Cardiac muscle cell (in vitro differentiated cells and primary cell): ENCODE measurements at regions not wholly inside any gene's neighbourhood (a gene's known extent, or its start where the extent isn't known, plus 50 kb on each side); places are given as distances from the start of the nearest gene placed in this dataset.
A peak's percentile ranks its signal among the peaks of the same experiment; 100 is the strongest.

Source experiments
- DNase-seq, 2 donors: peaks; one replicate each; pipeline versions ENCODE4 v3.0.0 to v3.0.0-alpha.2; 2010 to 2017; ENCODE audit warnings: low read depth in 1 of 2, low spot score in 1 of 2
- H3K27ac ChIP-seq: fragments of 200-600 bp; sonication (generic); 2 replicates; pipeline ENCODE4 v1.5.1; 2016
- H3K27me3 ChIP-seq: fragments of 200-600 bp; sonication (generic); 2 replicates; pipeline ENCODE4 v1.6.0; 2016; ENCODE audit warnings: control low read depth
- H3K36me3 ChIP-seq: fragments of 200-600 bp; sonication (generic); 2 replicates; pipeline ENCODE4 v1.5.1; 2016; ENCODE audit warnings: control low read depth
- H3K4me1 ChIP-seq: fragments of 200-600 bp; sonication (generic); 2 replicates; pipeline ENCODE4 v1.8.1; 2017; ENCODE audit warnings: low read depth, mild to moderate bottlenecking, mixed run types
- H3K4me3 ChIP-seq: fragments of 200-600 bp; sonication (generic); 2 replicates; pipeline ENCODE4 v1.5.1; 2016; ENCODE audit warnings: mild to moderate bottlenecking
- H3K9me3 ChIP-seq: fragments of 200-600 bp; sonication (generic); 2 replicates; pipeline ENCODE4 v1.5.1; 2017; ENCODE audit warnings: low read depth, mild to moderate bottlenecking, control low read depth
- CTCF ChIP-seq: IDR thresholded peaks from 2 replicates; pipeline ENCODE4 v1.5.1; 2012; ENCODE audit warnings: low read depth, mild to moderate bottlenecking, low read length

GRCh38 chr1:243970077-243970476 lies 81.0 kb upstream of the ZBTB18 start:
- H3K27ac ChIP-seq, result no peak overlapping the region
- no peak overlapping the region for H3K4me3 ChIP-seq
- no peaks in the 10 kb centered on the region for H3K36me3 ChIP-seq
- H3K27me3 ChIP-seq, result no peaks in the 10 kb centered on the region
- DNase-seq, result no peak
- H3K9me3 ChIP-seq, result no peaks in the 10 kb centered on the region
- TF ChIP-seq CTCF, result no peak
- H3K4me1 ChIP-seq, result peaks cover 10% of the 10 kb centered on the region

GRCh38 chr1:243968413-243968812 lies 82.7 kb upstream of the ZBTB18 start:
- DNase-seq, result peak in 1 of 2 donors; percentile 10
- Histone ChIP-seq H3K4me1 (peaks cover 10% of the 10 kb centered on the region), H3K27me3 (no peaks in the 10 kb centered on the region), H3K4me3 (no peak overlapping the region), H3K36me3 (no peaks in the 10 kb centered on the region), H3K9me3 (no peaks in the 10 kb centered on the region), H3K27ac (no peak overlapping the region)
- TF ChIP-seq CTCF, result no peak

GRCh38 chr1:243964915-243965314 lies 86.2 kb upstream of the ZBTB18 start:
- DNase-seq, result no peak

DNA sequence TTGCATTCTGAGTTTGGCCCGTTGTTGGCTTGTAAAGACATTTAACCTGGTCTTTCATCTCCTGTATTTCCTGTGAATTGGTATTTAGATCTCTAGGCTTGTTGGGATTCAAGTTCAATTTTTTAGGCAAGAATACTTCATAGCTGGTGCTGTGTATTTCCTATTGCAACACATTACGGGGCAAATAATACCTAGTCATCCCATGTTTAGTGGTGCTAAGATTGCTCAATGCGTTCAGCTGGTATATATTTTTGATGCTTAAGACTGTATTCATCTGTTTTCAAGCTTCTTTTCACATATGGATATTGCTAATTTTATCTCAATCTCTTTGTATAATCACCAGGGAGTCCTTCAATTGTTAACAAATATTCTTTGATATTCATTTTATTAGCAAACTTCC lies 87.5 kb upstream of the ZBTB18 start:
- H3K4me3 ChIP-seq, result no peak overlapping the region
- H3K27ac ChIP-seq, result no peak overlapping the region
- no peak for TF ChIP-seq CTCF
- no peaks in the 10 kb centered on the region for H3K27me3 ChIP-seq
- H3K36me3 ChIP-seq, result no peaks in the 10 kb centered on the region
- no peaks in the 10 kb centered on the region for H3K9me3 ChIP-seq
- no peak for DNase-seq
- peaks cover 5% of the 10 kb centered on the region for H3K4me1 ChIP-seq

More at GRCh38 chr1:243964915-243965314, 86.2 kb upstream of the ZBTB18 start:
- Histone ChIP-seq H3K27ac (no peak overlapping the region), H3K27me3 (no peaks in the 10 kb centered on the region), H3K4me1 (peaks cover 10% of the 10 kb centered on the region), H3K9me3 (no peaks in the 10 kb centered on the region), H3K4me3 (no peak overlapping the region), H3K36me3 (no peaks in the 10 kb centered on the region)
- TF ChIP-seq CTCF, result no peak

DNA sequence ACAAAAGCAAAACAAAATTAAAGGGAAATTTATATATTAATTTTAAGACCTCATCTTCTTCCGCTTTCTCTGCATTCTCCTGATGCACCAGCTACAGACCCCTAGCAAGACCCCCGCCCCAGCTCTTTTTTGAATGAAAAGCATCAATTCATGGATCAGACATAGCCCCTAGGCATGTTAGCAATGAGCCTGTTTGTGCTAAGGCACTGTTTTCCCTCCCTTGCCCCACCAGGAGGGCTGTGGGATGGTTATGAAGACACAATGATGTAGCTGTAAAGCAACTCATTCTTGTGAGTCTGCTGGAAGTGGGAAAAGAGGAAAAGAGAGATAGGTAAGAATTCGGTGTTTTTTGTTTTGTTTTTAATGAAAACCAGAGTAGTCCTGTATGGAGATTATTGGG lies 88.5 kb upstream of the ZBTB18 start:
- H3K9me3 ChIP-seq, result no peaks in the 10 kb centered on the region

More for the DNA sequence above, 88.5 kb upstream of the ZBTB18 start:
- Histone ChIP-seq H3K27me3 (no peaks in the 10 kb centered on the region), H3K4me3 (no peak overlapping the region), H3K4me1 (no peaks in the 10 kb centered on the region), H3K27ac (no peak overlapping the region), H3K36me3 (no peaks in the 10 kb centered on the region)
- no peak for DNase-seq
- no peak for TF ChIP-seq CTCF
